ENCODE measurements at regions not wholly inside any gene's neighbourhood (a gene's known extent, or its start where the extent isn't known, plus 50 kb on each side); places are given as distances from the start of the nearest gene placed in this dataset.

DNA sequence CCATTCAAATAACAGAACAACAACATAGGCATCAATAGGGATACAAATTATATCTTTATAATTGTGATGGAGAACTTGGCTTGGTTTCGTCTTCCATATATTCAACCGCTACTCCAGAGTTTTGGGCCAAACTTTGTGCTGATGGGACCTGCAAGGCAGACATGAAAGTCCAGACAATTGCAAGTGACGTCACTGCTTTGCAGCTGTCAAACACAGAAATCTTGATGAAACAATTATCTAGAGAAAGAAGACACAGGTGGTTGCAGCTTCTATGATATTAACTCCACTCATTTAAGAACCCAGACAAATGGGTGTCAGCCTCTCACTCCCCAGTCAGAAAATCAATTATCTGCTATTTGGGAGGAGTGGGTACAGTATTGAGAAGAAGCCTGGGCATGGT, 390.6 kb downstream of the NUF2 start:
- TF ChIP-seq POLR2A (IDR thresholded peaks at IDR 0.05): no peak
- no peak for TF ChIP-seq CTCF (IDR thresholded peaks at IDR 0.05)
